CD4-positive, alpha-beta T cell treated with Interleukin-15 for 1 hour (primary cell): ENCODE measurements at regions not wholly inside any gene's neighbourhood (a gene's known extent, or its start where the extent isn't known, plus 50 kb on each side); places are given as distances from the start of the nearest gene placed in this dataset.
"Not testable (repeated sequence)": the region's sequence is repeated elsewhere in the genome, so short reads cannot be mapped to it uniquely, and the experiment has no call there.

Experiments
- DNase-seq: peaks from one replicate; pipeline ENCODE4 v3.0.0-alpha.2; 2020

GRCh38 chr20:48398506-48399449 is 429.0 kb downstream of the PREX1 start:
- no peak for DNase-seq

- not testable (repeated sequence) for DNase-seq
Observed at GRCh38 chr20:48396981-48397861, 430.6 kb downstream of the PREX1 start.

DNA sequence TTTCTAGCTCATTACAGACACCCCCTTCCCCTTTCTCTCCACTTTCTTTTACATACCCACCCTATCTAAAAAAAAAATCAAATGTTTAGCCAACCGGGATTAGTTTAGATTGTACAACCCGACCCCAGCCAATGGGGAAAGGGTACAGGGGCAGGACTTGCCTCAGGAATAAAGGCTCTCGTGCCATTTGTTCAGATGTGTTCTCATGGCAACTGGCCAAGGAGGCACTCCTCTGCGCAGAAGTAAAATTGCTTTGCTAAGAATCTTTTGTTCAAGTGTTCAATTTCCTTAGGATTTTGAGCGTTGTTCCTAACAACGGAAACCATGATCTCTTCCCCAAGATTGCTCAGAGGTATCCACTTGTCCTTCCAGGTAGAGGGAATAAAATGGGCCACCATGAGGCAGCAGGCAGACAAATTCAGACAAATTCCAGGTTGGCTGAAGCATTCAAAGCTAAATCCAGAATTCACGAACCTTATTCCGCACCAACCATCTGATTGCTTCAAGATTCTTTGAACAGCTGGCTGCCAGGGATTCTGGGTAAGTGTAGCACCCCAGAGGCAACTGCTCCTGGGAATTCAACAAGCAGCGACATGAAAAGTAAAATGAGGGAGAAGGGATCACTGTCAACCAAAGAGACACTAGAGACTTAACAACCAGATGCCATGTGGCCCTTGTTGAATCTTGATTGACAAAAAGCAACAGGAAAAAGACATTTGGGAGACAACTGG is 431.8 kb downstream of the PREX1 start:
- DNase-seq, result no peak

GRCh38 chr20:48394415-48395081 is 433.3 kb downstream of the PREX1 start:
- no peak for DNase-seq

DNA sequence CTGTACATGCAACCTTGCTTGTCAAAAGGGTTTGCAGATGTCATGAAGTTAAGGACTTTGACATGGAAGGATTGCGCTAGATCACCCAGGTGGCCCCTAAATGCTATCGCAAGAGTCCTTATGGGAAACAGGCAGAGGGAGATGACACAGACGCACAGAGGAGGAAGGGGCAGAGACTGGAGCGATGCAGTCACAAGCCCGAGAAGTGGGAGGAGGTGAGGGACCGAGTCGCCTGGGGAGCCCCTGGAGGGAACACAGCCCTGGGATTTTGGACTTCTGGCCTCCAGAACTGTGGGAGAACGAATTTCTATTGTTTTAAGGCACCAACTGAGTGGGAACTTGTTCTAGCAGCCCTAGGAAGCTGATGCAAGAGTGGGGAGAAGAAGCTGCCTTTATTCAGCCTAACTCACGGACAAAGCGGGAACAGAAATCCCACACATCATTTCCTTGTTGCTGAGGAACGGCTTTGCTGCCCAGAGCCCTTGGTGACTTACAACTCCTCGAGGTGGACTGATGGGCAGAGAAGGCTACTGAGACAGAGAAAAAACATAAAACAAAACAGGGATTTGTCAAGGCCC is 434.0 kb downstream of the PREX1 start:
- no peak for DNase-seq

DNA sequence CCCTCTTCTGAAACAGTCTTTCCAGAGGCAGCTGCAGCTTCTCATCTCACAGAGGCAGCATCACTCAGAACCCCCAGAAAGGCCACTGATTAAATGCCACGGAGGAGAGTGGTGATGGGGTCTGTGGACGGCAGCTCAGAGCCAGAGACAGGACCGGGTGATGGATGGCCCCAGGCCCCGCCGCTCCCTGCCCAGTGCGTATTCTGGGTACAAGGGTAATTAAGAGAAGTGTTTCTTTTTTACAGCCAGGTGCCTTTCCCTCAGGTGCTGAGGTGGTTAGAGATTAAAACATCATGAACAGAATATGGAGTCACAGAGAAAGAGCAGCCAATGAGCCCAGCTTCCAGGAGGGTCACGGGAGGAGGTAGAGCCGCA is 434.5 kb downstream of the PREX1 start:
- no peak for DNase-seq

- DNase-seq, result no peak
Observed at GRCh38 chr20:48392407-48393310, 435.1 kb downstream of the PREX1 start.

DNA sequence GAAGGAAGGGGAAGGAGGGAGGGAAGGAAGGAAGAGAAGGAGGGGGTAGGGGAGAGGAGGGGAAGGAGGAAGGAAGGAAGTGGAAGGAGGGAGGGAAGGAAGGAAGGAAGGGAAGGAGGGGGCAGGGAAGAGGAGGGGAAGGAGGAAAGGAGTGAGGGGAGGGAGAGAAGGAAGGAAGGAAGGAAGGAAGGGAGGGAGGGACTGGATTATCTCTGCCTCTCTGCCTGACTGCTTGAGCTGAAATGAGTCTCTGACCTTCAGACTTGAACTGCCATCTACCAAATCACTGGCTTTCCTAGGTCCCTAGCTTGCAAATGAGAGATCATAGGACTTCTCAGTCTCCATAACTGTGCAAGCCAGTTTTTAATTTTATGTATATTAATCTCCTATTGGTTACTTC is 436.8 kb downstream of the PREX1 start:
- DNase-seq, result no peak

DNA sequence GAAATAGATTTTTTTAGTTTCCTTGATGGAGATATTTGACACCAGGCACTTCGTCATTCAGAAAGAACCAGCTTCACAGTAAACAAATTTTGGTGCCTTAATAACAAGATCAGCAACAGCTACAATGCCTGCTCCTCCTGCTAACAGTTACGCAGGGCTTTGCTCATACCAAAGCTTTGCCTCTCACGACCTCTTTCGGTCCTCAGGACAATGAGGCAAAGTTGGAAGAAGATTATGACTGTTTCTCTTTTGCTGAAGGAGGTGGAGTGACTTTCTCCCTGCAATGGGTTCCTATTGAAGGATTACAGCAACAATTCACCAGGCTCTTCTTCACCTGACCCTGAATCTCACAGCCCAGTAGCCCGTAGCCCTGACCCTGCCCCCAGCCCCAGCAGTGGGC is 440.1 kb downstream of the PREX1 start:
- DNase-seq, result no peak

GRCh38 chr20:48385527-48385926 is 442.3 kb downstream of the PREX1 start:
- no peak for DNase-seq

DNA sequence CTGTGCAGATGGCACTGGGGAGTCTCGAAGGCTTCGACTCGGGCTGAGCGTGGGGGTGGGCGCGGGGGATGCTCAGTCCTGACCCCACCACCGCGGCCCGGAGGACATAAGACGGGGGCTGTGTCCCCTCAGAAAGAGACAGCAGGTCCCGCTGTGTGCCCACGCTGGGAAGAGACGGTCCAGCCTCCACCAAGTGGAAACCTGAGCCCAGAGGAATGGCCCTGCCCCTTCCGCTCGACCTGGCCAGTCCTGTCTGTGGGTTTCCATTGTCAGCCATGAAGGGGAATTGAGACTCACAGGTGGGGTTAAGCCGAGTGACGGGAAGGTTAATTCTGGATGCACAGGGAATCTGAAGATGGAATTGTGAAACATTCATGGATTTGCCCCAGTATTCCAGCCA is 442.7 kb downstream of the PREX1 start:
- no peak for DNase-seq

GRCh38 chr20:48384147-48384818 is 443.5 kb downstream of the PREX1 start:
- DNase-seq, result no peak

GRCh38 chr20:48383252-48383651 is 444.5 kb downstream of the PREX1 start:
- no peak for DNase-seq

- no peak for DNase-seq
Observed at GRCh38 chr20:48382304-48382703, 445.5 kb downstream of the PREX1 start.

GRCh38 chr20:48381353-48382120 is 446.3 kb downstream of the PREX1 start:
- DNase-seq, result no peak

GRCh38 chr20:48380661-48381060 is 447.1 kb downstream of the PREX1 start:
- no peak for DNase-seq

DNA sequence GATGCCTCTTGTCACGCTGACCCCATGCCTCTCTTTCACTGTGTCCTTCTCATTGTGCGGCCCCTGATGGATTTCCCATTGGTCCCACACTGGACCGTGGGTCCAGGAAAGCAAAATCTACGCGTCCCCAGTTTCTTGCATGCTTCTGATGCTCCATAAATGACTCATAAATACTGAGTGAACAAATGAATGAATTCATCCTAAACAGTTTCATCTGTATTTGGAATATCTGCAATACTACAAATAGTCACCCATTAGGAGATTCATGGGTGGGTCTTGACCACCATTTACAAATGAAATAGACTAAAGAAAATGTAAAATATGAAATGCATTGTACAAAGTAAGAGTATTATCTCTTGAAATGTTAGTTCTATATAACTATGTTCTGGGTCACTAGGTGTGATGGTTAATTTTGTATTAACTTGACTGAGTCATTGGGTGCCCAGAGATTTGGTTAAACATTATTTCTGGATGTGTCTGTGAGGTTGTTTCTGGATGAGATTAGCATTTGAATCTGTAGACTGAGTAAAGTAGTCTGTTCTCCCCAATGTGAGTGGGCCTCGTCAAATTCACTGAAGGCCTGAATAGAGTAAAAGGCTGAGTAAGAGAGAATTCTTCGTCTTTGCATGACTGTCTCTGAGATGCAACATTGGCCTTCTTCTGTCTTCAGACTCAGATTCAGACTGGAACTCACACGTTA is 448.7 kb downstream of the PREX1 start:
- DNase-seq, result no peak

GRCh38 chr20:48377940-48378339 is 449.9 kb downstream of the PREX1 start:
- no peak for DNase-seq

- no peak for DNase-seq
Observed at GRCh38 chr20:48375804-48376203, 452.0 kb downstream of the PREX1 start.
